GM18511 (cell line): ENCODE measurements at regions not wholly inside any gene's neighbourhood (a gene's known extent, or its start where the extent isn't known, plus 50 kb on each side); places are given as distances from the start of the nearest gene placed in this dataset.

Experiments used
- ATAC-seq: cut with Tn5 transposase; IDR thresholded peaks from one replicate; pipeline ENCODE4 v1.9.1; 2021; ENCODE audit warnings: mild to moderate bottlenecking, moderate library complexity; ENCODE audit not compliant: unreplicated experiment

DNA sequence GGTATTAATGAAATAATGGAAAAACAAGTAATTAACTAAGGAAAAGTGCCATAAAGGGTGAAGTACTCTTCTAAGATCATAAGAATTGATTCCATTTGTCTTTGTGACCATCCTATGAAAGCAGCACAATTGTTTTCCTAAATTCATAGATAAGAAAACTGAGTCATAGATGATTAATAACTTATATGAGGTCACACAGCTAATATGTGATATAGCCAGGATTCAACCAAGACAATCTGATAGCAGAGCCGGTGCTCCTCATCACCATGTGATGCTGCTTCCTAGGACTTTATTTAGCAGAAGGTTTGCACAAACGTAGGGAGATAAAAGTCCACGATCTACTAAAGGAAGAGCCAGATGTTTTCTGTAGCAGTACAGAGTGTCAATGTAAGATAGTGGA, 181.5 kb upstream of the SYT1 start:
- ATAC-seq: no peak

DNA sequence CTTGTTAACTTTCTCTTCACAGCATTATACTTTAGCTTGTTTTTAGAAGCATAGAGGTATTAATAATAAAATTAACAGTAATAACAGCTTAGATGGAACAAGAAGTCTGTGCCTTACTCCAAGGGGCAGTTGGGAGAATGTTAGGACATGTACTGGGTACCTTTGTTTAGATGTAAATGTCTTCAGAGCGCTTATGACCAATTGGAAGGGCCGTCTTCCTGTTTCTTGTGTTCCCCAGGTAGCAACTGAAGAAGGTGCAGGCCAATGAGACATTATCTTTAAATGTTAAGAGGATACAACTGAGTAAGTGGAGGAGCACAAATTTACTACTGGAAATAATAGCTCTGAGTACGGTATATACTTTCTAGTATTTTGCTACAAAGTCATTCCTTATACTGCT, 180.9 kb upstream of the SYT1 start:
- ATAC-seq: no peak

DNA sequence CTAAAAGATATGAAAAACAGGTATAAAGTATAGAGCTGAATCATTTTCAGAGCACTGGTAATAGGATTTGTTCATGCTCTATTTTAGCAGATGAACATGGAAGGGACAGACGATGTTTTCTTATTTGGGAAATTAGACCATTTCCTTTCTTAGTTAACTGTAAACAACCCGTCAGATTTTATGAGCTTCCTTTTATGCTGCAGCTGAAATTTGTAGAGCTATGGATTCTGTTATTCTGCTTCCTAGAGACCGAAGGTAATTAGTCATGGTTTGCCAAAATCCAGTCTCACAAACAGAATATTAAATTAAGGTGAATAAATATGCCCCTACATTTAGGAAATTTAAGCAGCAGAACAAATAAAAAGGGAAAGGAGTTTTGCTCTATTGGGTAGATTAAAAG, 180.2 kb upstream of the SYT1 start:
- no peak for ATAC-seq

DNA sequence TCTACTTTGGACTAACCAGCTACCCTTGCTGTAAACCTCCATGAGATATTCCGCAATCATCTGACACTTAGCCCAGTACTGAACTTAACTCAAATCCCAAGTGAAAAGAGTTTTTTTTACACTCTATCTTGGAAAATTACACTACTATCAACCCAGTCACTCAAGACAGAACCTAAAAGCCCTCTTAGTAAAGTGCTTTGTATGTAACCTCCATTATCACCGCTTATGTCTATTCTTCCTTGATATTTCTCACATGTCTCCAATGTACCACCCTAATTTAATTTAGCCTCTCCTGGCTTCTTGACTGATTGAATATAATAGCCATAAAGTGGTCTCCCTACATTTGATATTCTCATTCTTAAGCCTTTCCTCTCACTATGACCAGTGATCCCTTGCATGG, 168.8 kb upstream of the SYT1 start:
- ATAC-seq: no peak

DNA sequence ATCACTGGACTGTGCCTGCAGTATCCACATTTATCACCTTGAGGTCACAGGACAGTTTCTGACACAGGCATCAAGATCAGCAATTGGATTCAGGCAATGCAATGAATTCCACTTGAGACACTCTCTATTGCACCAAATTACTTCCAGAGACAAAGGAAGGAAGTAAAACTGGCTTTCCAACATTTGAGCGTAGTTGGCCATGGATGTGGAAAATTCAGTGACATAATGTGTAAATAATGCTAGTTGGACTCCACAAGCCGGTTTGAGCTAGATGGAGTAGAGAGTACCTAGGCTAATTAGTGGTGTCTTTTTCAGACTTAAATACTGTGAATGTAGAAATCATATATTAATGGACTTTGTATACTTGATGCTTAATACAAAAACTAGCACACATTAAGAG, 168.3 kb upstream of the SYT1 start:
- no peak for ATAC-seq

DNA sequence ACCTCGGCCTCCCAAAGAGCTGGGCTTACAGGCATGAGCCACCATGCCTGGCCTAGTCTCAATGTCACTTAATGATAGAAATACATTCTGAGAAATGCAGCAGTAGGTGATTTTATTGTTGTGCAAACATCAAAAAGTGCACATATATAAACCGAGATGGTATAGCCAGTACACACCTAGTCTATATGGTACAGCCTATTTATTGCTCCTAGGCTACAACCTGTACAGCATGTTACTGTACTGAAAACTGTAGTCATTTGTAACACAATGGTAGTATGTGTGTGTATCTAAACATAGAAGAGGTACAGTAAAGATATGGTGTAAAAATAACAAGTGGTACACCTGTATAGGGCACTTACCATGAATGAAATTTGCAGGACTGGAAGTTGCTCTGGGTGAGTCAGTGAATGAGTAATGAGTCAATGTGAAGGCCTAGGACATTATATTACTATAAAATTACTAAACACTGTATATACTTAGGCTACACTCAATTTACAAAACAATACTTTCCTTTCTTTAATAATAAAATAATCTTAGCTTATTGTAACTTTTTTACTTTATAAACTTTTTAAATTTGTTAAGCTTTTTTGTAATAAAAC, 166.7 kb upstream of the SYT1 start:
- ATAC-seq: no peak

DNA sequence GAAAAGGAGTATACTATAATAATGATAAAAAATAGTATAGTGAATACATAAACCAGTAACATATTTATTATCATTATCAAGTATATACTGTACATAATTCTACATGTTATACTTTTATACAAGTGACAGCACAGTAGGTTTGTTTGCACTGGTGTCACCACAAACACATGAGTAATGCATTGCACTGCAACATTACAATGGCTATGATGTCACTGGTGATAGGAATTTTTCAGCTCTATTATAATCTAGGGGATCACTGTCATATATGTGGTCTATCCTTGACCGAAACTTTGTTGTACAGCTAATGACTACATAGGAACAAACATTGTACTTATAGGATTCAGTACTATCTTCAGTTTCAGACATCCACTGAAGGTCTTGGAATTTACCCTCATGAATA, 165.8 kb upstream of the SYT1 start:
- no peak for ATAC-seq

DNA sequence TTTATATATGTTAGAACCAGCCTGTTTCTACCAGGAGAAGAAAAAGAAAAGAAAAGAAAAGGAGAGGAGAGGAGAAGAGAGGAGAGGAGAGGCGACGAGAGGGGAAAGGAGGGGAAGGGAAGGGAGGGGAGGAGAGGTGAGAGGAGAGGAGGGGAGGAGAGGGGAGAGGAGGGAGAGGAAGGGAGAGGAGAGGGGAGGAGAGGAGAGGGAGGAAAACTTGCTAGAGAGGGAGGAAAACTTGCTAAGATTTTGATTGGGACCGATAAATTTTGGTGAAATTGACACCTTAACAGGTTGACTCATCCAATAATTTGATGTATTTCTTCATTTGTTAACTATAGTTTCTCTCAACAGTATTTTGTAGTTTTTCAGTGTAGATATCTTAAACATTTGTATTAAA, 164.0 kb upstream of the SYT1 start:
- no peak for ATAC-seq

DNA sequence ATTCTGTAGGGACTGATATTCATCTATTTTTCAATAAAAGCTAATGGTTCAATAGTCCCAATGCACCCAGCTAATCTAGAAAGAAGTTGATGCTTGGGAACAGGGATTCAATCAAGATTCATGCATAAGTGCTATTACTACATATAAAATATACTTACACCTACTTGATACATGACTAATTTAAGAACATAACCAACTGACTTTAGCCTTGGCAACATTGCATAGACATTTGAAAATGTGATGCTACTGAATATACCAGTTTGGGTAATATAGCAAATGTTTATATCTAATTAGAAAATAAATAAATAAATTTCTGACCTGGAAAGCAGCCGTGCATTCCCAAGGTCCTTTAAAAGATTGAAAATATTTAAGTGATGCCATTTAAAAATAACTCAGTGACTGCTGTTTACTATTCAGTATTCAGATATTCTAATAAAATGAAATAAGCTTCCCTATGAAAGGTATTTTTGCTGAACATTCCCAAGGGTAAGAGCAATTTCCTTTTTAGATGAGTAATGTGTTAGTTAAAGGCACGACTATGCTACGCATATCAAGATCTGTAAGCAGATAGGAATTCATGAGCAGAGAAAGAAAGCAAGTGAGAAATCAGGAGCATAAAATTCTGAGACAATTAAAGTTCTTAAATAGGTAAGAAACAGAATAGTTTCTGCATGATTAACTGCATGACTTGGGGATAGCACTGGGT, 160.6 kb upstream of the SYT1 start:
- no peak for ATAC-seq

DNA sequence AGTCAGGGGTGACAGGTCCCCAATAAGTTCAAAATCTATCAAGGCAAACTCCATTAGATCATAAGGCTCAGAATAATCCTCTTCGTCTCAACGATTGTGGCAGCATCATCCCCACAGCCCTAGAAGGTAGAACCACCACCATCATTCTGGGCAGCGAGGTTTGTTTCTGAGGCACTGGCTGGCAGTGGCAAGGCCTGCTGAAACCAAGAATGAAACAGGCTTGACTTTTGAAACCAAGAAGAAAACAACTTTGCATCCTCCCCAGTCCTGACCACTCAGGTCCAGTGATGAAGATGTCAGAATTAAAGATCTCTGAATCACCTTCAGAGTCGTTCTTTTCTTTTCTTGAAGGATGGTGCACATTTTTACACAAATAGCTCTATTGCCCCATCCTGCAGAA, 152.6 kb upstream of the SYT1 start:
- ATAC-seq: no peak

DNA sequence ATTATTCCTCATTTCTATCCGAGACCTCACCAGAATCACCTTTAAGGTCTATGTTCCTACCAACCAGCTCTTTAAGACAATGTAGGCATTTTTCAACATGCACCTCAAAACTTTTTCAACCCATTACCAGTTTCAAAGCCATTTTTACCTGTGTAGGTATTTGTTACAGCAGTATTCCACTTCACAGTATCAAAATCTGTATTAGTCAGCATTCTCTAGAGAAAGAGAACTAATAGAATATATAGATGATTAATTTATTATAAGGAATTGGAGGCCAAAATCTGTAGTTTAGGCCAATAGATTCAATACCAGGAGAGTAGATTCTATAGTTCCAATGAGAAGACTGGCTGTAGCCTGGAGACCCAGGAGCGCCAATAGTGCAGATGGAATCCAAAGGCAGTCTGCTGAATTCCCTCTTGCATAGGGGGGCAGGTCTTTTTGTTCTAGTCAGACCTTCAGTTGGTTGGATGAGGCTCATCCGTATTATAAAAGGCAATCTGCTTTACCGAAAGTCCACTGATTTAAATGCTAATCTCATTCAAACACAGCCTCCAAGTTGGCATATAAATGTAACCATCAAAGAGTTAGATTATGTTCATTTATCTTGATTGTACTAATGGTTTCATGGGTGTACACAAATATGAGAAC, 151.6 kb upstream of the SYT1 start:
- ATAC-seq: no peak

DNA sequence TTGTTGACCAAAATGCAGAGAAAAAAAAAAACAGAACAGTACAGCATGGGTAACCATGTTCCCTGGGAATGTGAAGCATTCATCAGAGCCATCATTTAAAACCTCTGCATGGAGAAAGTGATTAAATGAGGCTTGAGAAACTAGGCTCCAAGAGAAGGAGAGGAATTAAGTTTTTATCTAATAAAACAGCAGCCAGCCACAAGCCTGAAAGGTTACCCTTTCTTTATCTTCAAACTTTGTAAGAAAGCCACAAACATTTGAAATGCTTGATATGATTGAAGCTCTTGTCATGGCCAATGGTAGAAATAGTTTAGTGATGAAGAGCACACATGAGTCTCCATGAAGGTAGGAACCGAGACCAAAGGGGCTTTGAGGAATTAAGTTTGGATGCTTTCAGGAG, 144.9 kb upstream of the SYT1 start:
- ATAC-seq: no peak

DNA sequence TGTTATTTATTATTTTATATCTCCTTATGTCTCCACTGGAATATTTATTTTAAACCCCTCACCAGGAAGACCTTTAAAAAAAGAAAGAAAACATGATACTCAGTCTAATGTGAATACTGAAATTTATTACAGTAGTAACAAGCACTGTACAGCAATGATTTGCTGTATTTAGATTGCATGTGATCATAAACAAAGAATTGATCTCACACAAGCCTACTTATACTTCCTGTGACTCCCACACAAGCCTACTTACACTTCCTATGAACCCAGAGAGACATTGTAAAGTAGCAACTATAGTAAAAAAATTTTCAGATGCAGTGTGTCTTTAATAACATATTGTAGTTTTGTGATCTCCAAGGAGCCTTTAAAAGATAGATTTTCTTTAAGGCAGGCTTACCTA, 142.7 kb upstream of the SYT1 start:
- ATAC-seq: no peak

DNA sequence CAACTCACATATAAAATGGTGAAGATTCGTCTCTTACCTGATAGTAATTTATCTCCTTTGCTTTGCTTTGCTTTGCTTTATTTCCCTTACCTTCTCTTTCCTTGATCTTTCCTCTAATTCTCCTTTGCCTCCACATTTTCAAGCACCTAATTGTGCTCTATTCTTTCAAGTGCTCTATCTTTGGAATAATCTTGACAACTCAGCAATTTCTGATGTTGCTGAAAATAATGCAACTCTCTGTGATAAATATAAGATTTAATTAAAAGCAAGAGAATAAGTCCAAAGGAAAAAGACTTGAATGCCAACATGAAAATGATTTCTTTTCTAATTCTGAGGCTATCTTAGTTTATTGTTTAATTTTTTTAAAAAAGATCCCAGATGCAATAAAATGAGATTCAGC, 139.5 kb upstream of the SYT1 start:
- ATAC-seq: no peak

DNA sequence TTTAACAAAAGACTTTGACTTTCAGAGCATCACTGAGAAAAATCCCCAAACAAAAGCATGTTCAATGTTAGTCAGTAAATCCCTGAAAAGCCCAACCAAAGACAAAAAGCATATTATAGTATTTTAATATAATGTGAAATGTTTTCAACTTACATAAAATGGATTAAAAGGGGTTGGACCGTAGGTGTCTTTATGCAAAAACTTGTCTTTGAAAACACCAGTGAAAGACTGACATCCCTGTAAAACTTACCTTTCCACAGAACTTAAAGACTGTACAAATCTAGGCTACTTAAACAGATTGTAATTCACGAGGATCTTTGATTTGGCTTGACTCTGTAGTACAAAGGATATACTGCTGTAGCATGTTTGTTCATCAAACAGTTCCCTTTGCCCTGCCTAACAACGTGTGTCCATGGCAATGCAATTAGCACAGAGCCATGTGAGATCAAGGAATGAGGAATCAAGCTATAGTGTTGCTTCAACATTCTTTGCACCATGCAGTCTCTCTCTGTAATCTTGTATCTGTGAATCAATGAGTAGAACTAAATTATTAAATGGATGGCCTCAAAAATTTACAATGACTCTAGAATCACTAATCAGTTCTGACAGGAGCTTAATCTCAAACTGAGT, 138.5 kb upstream of the SYT1 start:
- no peak for ATAC-seq

DNA sequence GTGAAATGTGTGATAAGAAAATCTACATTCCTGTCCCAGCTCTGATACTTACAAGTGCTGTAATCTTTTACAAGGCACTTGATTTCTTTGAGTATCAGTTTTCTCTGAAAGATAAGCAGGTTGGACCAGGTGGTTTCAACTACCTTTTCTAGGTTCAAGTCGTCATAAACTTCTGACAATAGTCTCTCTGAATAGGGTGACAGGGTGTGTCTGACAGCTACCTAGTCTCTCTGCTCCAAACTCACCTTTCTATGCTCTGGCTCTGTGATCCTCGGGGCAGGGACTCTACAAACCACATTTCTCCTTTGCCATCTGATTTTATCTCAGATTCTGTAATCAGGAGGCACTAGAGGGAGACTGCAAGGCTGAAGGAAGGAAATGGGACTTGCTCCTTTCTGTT, 137.7 kb upstream of the SYT1 start:
- ATAC-seq: no peak

DNA sequence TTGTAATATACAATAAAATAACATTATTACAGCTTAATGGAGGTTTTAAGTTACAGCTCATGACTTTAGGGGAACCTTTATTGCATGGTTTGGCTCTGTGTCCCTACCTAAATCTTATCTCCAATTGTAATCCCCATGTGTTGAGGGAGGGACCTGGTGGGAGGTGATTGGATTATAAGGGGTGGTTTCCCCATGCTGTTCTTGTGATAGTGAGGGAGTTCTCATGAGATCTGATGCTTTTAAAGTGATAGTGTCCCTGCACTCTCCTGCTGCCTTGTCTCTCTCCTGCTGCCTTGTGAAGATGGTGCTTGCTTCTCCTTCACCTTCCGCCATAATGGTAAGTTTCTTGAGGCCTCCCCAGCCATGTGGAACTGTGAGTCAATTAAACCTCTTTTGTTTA, 132.1 kb upstream of the SYT1 start:
- ATAC-seq: no peak

DNA sequence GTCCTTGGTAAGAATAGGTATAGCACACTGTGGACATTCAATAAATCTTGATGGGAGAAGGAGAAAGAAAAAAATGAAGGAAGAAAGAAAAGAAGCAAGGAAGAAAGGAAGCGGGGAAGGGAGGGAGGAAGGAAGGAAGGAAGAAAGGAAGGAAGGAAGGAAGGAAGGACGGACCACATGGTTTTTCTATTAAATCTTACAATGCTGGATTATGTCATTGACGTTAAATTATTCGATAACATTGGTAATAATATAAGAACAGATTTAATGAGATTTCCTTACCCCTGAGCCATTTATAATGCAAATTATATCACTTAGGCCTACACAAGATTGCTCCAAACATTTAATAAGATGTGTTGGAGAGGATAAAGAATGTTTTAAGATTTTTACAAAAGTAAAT, 124.9 kb upstream of the SYT1 start:
- ATAC-seq: no peak

DNA sequence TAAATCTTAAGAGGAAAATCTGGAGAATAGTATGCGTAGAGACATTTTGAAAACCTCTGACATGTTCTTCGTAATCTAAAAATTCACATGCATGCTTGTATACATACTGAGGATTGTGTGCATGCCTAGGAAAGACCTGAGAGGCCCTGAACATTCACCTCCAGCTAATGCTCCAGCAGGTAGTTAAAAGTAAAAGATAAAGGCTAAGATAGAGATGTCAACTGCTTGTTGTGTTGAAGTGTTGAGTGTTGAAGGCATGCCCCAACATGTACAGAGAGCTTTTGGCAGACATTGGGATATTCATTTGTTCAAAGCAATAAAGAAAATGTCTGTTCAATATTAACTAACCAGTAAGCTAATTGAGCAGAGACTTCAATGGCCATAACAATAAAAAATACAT, 118.6 kb upstream of the SYT1 start:
- no peak for ATAC-seq

DNA sequence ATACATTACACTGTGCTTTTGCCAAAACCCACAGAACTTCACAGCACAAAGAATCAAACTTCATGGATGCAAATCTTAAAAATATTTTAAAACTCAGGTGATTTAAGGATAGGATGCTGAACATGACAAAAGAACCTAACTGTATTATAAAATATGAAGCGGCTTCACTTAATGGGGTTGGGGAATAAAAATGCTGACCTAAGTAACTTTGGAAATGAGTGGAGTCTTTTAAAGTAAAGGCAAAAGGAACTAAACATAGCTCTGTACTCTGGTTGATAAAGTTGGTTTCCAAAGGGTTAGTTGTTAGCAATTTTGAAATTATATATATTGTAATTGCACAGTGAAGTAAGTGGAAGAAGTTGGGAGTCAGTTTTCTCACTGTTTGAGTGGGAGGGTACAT, 111.5 kb upstream of the SYT1 start:
- ATAC-seq: no peak

DNA sequence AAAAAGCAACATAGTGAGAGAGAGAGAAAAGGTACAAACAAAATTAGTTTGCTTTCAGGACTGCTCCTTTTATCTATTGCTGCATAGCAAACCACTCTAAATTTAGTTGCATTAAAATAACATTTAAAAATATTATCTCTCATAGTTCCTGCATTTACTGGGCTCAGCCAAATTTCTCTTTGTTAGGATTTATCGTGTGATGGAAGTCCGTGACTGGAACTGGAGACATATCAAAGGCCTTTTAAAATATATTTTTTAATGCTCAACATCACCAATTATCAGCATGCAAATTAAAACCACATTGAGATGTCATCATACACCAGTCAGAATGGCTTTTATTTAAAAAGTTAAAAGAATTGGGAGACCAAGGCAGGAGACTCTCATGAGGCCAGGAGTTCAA, 107.6 kb upstream of the SYT1 start:
- no peak for ATAC-seq

DNA sequence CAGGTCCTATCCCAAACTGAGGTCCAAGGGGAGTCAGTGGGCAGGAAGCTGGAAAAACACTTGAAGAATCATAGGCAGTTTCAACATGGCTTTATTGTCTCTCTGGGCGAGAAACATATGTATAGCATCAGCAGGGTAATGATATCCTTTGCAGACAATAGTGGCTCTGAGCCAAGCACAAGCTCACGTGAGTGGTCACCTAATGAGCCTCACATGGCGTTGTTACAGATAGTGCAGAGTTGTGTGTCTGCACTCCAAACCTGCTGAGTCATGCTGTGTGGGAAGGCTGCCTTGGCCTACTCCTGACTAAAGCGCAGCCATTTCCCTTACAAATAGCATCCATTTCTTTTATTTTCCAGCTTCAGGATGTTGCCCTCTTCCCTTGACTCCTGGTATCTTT, 105.2 kb upstream of the SYT1 start:
- ATAC-seq: no peak
